ENCODE measurements at regions not wholly inside any gene's neighbourhood (a gene's known extent, or its start where the extent isn't known, plus 50 kb on each side); places are given as distances from the start of the nearest gene placed in this dataset.
"Not testable (repeated sequence)": the region's sequence is repeated elsewhere in the genome, so short reads cannot be mapped to it uniquely, and the experiment has no call there.

GRCh38 chr12:97713270-97713669, 250.7 kb downstream of the RMST start:
- DNase-seq (ENCODE audit: low spot score): no peak

GRCh38 chr12:97714107-97714563, 251.5 kb downstream of the RMST start:
- DNase-seq (ENCODE audit: low spot score): no peak

- DNase-seq (ENCODE audit: low spot score): no peak
Measured at GRCh38 chr12:97716356-97716755, 253.8 kb downstream of the RMST start.

GRCh38 chr12:97723801-97724200, 261.2 kb downstream of the RMST start:
- DNase-seq (ENCODE audit: low spot score): not testable (repeated sequence)

- no peak for DNase-seq (ENCODE audit: low spot score)
Measured at GRCh38 chr12:97745406-97746101, 282.9 kb downstream of the RMST start.

- DNase-seq (ENCODE audit: low spot score): no peak
Measured at GRCh38 chr12:97748298-97748697, 285.7 kb downstream of the RMST start.

GRCh38 chr12:97751704-97752103, 289.1 kb downstream of the RMST start:
- DNase-seq (ENCODE audit: low spot score): no peak

GRCh38 chr12:97752129-97752528, 289.5 kb downstream of the RMST start:
- DNase-seq (ENCODE audit: low spot score): no peak

- no peak for DNase-seq (ENCODE audit: low spot score)
Measured at GRCh38 chr12:97753332-97753731, 290.7 kb downstream of the RMST start.

GRCh38 chr12:97754306-97754705, 291.7 kb downstream of the RMST start:
- no peak for DNase-seq (ENCODE audit: low spot score)

- no peak for DNase-seq (ENCODE audit: low spot score)
Measured at GRCh38 chr12:97756066-97756666, 293.6 kb downstream of the RMST start.

GRCh38 chr12:97756741-97757140, 294.1 kb downstream of the RMST start:
- DNase-seq (ENCODE audit: low spot score): no peak

- no peak for DNase-seq (ENCODE audit: low spot score)
Measured at GRCh38 chr12:97757481-97758193, 295.0 kb downstream of the RMST start.

- no peak for DNase-seq (ENCODE audit: low spot score)
Measured at GRCh38 chr12:97758194-97758501, 295.5 kb downstream of the RMST start.

GRCh38 chr12:97758586-97758985, 296.0 kb downstream of the RMST start:
- DNase-seq (ENCODE audit: low spot score): no peak

GRCh38 chr12:97760601-97761000, 298.0 kb downstream of the RMST start:
- no peak for DNase-seq (ENCODE audit: low spot score)

- DNase-seq (ENCODE audit: low spot score): no peak
Measured at GRCh38 chr12:97763113-97763512, 300.5 kb downstream of the RMST start.

- no peak for DNase-seq (ENCODE audit: low spot score)
Measured at GRCh38 chr12:97764700-97765099, 302.1 kb downstream of the RMST start.

- DNase-seq (ENCODE audit: low spot score): no peak
Measured at GRCh38 chr12:97767347-97767746, 304.7 kb downstream of the RMST start.

GRCh38 chr12:97778111-97778510, 315.5 kb downstream of the RMST start:
- no peak for DNase-seq (ENCODE audit: low spot score)

- DNase-seq (ENCODE audit: low spot score): no peak
Measured at GRCh38 chr12:97781342-97781741, 318.7 kb downstream of the RMST start.

GRCh38 chr12:97784904-97785303, 322.3 kb downstream of the RMST start:
- no peak for DNase-seq (ENCODE audit: low spot score)

- DNase-seq (ENCODE audit: low spot score): no peak
Measured at GRCh38 chr12:97790281-97790680, 327.7 kb downstream of the RMST start.
